ENCODE measurements at regions not wholly inside any gene's neighbourhood (a gene's known extent, or its start where the extent isn't known, plus 50 kb on each side); places are given as distances from the start of the nearest gene placed in this dataset.

DNA sequence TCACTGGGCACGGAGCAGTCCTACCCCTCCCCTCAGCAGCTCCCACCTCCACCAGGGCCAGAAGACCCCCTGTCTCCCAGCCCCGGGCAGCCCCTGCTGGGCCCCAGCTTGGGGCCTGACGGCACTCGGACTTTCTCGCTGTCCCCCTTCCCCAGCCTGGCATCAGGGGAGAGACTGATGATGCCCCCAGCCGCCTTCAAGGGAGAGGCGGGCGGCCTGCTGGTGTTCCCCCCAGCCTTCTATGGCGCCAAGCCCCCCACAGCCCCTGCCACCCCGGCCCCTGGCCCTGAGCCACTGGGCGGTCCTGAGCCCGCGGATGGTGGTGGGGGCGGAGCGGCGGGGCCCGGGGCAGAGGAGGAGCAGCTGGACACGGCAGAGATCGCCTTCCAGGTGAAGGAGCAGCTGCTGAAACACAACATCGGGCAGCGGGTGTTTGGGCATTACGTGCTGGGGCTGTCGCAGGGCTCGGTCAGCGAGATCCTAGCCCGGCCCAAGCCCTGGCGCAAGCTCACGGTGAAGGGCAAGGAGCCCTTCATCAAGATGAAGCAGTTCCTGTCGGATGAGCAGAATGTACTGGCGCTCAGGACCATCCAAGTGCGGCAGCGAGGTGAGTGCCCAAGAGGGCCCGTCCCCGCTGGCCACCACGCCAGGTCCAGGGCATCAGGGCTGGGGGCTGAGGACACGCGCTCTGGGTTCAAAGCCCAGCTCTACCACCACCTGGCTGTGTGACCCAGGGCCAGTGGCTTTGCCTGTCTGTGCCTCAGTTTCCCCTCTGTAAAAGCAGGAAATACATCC is 58.6 kb downstream of the PHETA1 start:
- H3K36me3 ChIP-seq (ENCODE audit: control insufficient read depth in 4 of 4, insufficient read depth in 4 of 4, low read length in 4 of 4), result no peaks in the 10 kb centered on the region
- H3K27me3 ChIP-seq (ENCODE audit: control insufficient read depth in 3 of 3, insufficient read depth in 3 of 3, low read length in 2 of 3), result no peaks in the 10 kb centered on the region
- no peak overlapping the region for H3K9ac ChIP-seq (ENCODE audit: insufficient read depth in 1 of 2, low read length in 2 of 2)
- DNase-seq (no peak), ATAC-seq (ENCODE audit: insufficient read depth, low FRiP score) (no peak)
- TF ChIP-seq, protein P1, sequence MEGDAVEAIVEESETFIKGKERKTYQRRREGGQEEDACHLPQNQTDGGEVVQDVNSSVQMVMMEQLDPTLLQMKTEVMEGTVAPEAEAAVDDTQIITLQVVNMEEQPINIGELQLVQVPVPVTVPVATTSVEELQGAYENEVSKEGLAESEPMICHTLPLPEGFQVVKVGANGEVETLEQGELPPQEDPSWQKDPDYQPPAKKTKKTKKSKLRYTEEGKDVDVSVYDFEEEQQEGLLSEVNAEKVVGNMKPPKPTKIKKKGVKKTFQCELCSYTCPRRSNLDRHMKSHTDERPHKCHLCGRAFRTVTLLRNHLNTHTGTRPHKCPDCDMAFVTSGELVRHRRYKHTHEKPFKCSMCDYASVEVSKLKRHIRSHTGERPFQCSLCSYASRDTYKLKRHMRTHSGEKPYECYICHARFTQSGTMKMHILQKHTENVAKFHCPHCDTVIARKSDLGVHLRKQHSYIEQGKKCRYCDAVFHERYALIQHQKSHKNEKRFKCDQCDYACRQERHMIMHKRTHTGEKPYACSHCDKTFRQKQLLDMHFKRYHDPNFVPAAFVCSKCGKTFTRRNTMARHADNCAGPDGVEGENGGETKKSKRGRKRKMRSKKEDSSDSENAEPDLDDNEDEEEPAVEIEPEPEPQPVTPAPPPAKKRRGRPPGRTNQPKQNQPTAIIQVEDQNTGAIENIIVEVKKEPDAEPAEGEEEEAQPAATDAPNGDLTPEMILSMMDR (IDR thresholded peaks at IDR 0.05; ENCODE audit: control extremely low read depth, extremely low read depth), result no peak
- no peaks in the 10 kb centered on the region for H3K4me1 ChIP-seq (ENCODE audit: control insufficient read depth in 5 of 5, insufficient read depth in 5 of 5, low read length in 5 of 5)
- H3K27ac ChIP-seq (ENCODE audit: low read depth in 1 of 2, low read length in 1 of 2), result no peak overlapping the region
- no peak overlapping the region for H3K4me3 ChIP-seq
- peaks cover 0 to 16% (median 4%) of the 10 kb centered on the region in 4 donors for H3K9me3 ChIP-seq (ENCODE audit: control insufficient read depth in 4 of 4, insufficient read depth in 3 of 4, low read length in 3 of 4)
- WGBS, 2 donors, result 76 to 90% methylated on average over 37 of the region's 37 CpGs

DNA sequence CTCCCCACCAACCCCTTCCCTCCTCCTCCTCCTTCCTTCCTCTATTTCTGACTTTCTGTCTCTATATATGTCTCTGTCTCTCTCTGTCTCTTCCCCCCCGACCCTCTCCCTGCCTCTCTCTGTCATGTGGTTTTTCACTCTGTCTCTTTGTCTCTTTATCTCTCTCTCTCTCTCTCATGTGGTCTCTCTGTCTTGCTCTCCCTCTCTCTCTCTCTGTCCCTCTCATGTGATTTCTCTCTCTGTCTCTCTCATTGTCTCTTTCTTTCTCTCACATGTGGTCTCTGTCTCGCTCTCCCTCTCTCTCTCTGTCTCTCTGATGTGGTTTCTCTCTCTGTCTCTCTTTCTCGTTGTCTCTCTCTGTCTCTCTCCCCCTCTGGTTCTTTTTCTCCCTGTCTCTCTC is 59.3 kb downstream of the PHETA1 start:
- TF ChIP-seq, protein P1 (IDR thresholded peaks at IDR 0.05; ENCODE audit: control extremely low read depth, extremely low read depth), result no peak
- no peaks in the 10 kb centered on the region for H3K27me3 ChIP-seq (ENCODE audit: control insufficient read depth in 3 of 3, insufficient read depth in 3 of 3, low read length in 2 of 3)
- no peak overlapping the region for H3K4me3 ChIP-seq
- H3K36me3 ChIP-seq (ENCODE audit: control insufficient read depth in 4 of 4, insufficient read depth in 4 of 4, low read length in 4 of 4), result no peaks in the 10 kb centered on the region
- H3K9ac ChIP-seq (ENCODE audit: insufficient read depth in 1 of 2, low read length in 2 of 2), result no peak overlapping the region
- DNase-seq (no peak), ATAC-seq (ENCODE audit: insufficient read depth, low FRiP score) (no peak)
- no peak overlapping the region for H3K27ac ChIP-seq (ENCODE audit: low read depth in 1 of 2, low read length in 1 of 2)
- H3K9me3 ChIP-seq (ENCODE audit: control insufficient read depth in 4 of 4, insufficient read depth in 3 of 4, low read length in 3 of 4), result peaks cover 0 to 20% (median 9%) of the 10 kb centered on the region in 4 donors
- WGBS, 2 donors, result 24 to 43% methylated on average over 3 of the region's 3 CpGs
- H3K4me1 ChIP-seq (ENCODE audit: control insufficient read depth in 5 of 5, insufficient read depth in 5 of 5, low read length in 5 of 5), result no peaks in the 10 kb centered on the region

DNA sequence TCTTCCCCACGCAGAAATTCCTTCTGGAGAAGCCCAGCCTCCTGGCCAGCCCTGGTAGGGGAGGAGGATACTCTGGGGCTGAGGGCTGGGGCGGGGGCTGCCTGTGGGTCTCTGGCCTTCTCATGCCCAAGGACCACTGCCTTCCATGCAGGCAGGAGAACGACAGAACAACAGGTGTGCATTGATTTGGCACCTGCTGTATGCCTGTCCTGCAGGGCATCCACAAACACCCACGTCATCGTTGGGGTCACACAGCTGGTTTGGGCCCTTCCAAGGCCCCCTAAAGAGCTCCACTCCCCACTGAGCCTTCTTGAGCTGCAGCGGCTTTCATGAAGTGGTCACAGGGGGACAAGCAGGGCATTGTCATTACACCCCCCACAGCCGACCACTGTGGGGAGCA is 60.4 kb downstream of the PHETA1 start:
- WGBS, 2 donors, result 80 to 92% methylated on average over 7 of the region's 7 CpGs
- no peak for ATAC-seq (ENCODE audit: insufficient read depth, low FRiP score)
- DNase-seq, result no peak

More for the DNA sequence above, 60.4 kb downstream of the PHETA1 start:
- Histone ChIP-seq H3K4me1 (ENCODE audit: control insufficient read depth in 5 of 5, insufficient read depth in 5 of 5, low read length in 5 of 5) (no peaks in the 10 kb centered on the region), H3K4me3 (no peak overlapping the region), H3K27me3 (ENCODE audit: control insufficient read depth in 3 of 3, insufficient read depth in 3 of 3, low read length in 2 of 3) (no peaks in the 10 kb centered on the region), H3K9me3 (ENCODE audit: control insufficient read depth in 4 of 4, insufficient read depth in 3 of 4, low read length in 3 of 4) (peaks cover 0 to 30% (median 13%) of the 10 kb centered on the region in 4 donors), H3K36me3 (ENCODE audit: control insufficient read depth in 4 of 4, insufficient read depth in 4 of 4, low read length in 4 of 4) (no peaks in the 10 kb centered on the region), H3K9ac (ENCODE audit: insufficient read depth in 1 of 2, low read length in 2 of 2) (no peak overlapping the region), H3K27ac (ENCODE audit: low read depth in 1 of 2, low read length in 1 of 2) (no peak overlapping the region)
- TF ChIP-seq, protein P1 (IDR thresholded peaks at IDR 0.05; ENCODE audit: control extremely low read depth, extremely low read depth), result no peak

Measured in lung (tissue), 11 donors.